ENCODE measurements at regions not wholly inside any gene's neighbourhood (a gene's known extent, or its start where the extent isn't known, plus 50 kb on each side); places are given as distances from the start of the nearest gene placed in this dataset.

GRCh38 chr7:68309806-68310205 is 1288.5 kb upstream of the AUTS2 start:
- no peak overlapping the region for H3K4me3 ChIP-seq (ENCODE audit: low read length)
- TF ChIP-seq ZNF274 (IDR thresholded peaks at IDR 0.05; ENCODE audit: low read depth, low read length), result no peak

GRCh38 chr7:68311958-68312357 is 1286.3 kb upstream of the AUTS2 start:
- TF ChIP-seq ZNF274 (IDR thresholded peaks at IDR 0.05; ENCODE audit: low read depth, low read length), result no peak
- H3K4me3 ChIP-seq (ENCODE audit: low read length), result no peak overlapping the region

DNA sequence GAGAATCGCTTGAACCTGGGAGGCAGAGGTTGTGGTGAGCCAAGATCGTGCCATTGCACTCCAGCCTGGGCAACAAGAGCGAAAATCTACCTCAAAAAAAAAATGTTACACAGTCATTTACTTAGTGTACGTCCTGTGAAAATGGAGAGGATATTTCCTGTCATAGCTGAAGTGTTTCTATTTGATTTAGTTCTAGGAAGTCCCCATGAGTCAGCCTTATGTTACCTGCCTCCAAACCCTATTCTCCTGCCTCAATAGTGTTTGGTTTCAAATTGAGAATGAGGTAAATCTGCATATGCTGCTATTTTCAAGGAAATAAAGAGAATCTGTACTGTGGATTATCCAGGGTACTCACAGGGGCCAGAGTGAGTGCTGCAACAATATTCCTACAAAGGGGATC is 1284.5 kb upstream of the AUTS2 start:
- no peak for TF ChIP-seq ZNF274 (IDR thresholded peaks at IDR 0.05; ENCODE audit: low read depth, low read length)
- H3K4me3 ChIP-seq (ENCODE audit: low read length), result no peak overlapping the region

DNA sequence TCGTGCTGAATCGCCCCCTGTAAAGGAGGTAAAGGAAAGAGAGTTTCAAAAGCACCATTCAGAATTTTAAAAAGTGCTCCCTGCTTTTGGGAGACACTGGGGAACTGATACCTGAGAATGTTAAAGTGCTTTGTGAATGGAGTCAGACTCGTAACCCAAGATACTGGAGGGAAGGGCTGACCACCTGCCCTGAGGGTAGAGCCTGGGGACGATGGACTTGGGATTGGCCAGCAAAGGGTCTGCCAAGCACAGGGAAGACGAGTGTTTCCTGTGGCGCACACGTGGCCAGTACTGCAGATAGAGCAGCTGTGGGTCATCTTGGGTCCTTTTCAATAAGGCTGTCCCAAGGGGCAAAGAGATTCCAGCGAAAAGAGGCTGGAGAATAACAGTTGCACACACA is 1284.1 kb upstream of the AUTS2 start:
- no peak overlapping the region for H3K4me3 ChIP-seq (ENCODE audit: low read length)
- no peak for TF ChIP-seq ZNF274 (IDR thresholded peaks at IDR 0.05; ENCODE audit: low read depth, low read length)

DNA sequence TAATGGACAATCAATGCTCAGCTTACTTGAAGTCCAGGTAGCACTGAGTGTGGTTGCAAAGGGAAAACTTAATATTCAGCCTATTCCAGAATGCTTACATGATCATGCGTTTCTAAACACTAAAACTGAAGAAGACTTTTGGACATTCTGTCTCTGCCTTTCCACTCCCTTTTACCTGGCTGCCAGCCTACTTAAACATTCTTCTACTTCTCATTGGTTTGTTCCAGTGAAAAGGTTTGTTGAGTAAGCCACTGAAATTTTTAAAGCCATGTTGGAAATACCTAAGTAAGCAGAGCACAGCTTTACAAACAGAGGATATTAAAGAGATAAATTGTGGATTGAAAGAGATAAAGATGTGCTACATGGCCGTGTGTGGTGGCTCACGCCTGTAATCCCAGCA is 1280.8 kb upstream of the AUTS2 start:
- H3K4me3 ChIP-seq (ENCODE audit: low read length), result no peak overlapping the region
- no peak for TF ChIP-seq ZNF274 (IDR thresholded peaks at IDR 0.05; ENCODE audit: low read depth, low read length)

- TF ChIP-seq ZNF274 (IDR thresholded peaks at IDR 0.05; ENCODE audit: low read depth, low read length), result no peak
- no peak overlapping the region for H3K4me3 ChIP-seq (ENCODE audit: low read length)
These were observed 1279.2 kb upstream of the AUTS2 start for GRCh38 chr7:68319061-68319460.

DNA sequence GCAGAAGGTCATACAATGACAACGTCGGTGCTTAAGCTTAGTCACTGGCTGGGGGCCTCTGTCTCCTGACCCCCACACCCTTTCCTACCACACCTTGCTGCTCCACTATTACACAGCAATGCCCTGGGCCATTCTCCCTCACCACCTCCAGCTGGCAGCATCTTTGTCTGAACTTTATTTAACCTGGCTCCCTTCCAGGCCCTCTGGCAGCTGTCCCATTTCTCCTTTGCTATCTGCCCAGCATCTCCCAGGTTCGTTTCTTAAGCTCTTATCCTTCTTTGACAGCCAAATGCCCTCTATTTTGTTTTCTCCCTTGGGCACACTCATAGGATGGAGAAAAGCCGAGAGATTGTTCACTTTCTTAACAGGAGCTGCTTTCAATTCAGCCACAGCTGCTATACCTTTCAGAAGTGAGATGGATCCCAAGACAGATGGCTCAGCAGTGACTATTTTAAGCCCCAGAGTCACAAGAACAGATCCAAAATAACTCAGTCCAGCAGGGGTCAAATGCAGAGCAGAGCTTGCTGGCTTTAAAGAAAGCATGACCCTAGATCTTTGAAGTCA is 1277.1 kb upstream of the AUTS2 start:
- no peak overlapping the region for H3K4me3 ChIP-seq (ENCODE audit: low read length)
- no peak for TF ChIP-seq ZNF274 (IDR thresholded peaks at IDR 0.05; ENCODE audit: low read depth, low read length)

DNA sequence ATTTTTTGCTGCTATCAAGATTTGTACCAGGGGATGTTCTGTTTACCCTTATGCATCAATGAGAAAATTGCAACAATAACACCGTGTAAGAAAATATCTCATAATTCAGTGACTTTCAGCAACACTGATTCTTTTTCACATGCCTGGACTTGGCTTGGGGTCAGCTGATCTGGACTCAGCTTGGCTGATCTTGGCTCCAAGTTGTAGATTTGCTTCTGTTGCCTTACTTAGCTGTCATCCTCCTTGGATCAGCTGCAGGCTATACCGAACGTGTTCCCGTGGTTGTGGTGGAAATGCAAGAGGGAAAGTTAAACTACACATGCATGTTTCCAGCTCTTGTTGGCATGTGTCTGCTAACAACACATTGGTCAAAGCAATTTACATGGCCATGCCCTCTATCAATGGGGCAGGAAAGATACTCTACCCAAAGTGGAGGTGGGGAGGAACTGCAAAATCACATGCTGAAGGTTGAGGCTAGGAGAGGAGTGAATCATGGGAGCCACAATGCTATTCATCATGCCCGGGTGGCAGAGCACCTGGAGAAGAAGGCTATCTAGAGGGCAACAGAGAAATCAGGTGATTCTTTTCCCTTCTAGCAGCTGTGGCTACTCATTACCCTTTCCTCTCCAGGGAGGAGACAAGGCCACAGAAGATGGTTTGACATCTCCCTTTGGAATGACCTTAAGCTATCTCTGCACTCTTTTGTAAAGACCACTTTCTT is 1276.3 kb upstream of the AUTS2 start:
- TF ChIP-seq ZNF274 (IDR thresholded peaks at IDR 0.05; ENCODE audit: low read depth, low read length), result no peak
- no peak overlapping the region for H3K4me3 ChIP-seq (ENCODE audit: low read length)

DNA sequence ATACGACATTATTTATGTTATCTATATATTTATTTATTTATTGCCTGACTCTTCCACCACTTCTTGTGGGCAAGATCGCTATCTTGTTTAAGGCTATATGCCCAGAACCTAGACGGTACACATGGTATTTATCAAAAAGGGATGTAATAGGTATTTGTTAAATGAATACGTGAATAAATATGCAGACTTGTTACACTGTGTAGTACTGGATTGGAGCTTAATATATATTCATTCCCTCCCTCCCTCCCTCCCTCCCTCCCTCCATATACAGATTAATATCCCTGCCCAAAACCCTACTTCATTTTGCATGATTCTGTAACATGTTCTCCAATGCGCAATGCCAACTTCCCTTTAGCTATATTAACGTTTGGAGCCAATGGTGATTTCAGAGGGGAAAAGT is 1273.7 kb upstream of the AUTS2 start:
- no peak for TF ChIP-seq ZNF274 (IDR thresholded peaks at IDR 0.05; ENCODE audit: low read depth, low read length)
- no peak overlapping the region for H3K4me3 ChIP-seq (ENCODE audit: low read length)

- H3K4me3 ChIP-seq (ENCODE audit: low read length), result no peak overlapping the region
- TF ChIP-seq ZNF274 (IDR thresholded peaks at IDR 0.05; ENCODE audit: low read depth, low read length), result no peak
These were observed 1264.1 kb upstream of the AUTS2 start for GRCh38 chr7:68334216-68334615.

DNA sequence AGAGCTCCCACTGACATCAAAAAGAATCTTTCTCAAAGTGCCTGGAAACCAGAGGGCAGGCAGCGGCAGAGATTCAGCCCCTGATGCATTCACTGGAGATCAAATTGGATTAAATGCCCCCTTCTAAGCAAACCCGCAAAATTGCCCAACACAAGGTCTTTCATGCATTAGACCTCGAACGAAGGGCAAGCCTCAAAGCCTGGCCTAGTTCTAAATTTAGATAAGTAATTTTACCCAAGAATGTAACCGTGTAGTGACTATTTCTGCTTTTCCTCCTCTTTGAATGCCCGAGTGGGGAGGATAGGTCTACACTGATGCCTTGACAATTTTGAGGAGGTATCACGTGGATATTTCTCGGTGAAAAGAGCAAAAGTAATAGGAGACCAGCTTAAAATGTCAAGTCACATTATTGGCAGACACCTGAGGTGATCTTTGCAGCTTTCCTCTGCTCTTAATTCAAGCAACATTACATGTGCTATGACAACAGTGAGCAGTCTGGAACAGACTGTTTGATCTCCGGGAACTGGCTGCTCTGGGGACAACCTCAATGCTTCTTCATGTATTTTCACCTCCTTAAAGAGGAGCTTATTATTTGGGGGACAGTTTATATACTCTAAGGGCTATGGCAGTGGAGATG is 1263.5 kb upstream of the AUTS2 start:
- no peak for TF ChIP-seq ZNF274 (IDR thresholded peaks at IDR 0.05; ENCODE audit: low read depth, low read length)

GRCh38 chr7:68336594-68336993 is 1261.7 kb upstream of the AUTS2 start:
- TF ChIP-seq ZNF274 (IDR thresholded peaks at IDR 0.05; ENCODE audit: low read depth, low read length), result no peak
- no peak overlapping the region for H3K4me3 ChIP-seq (ENCODE audit: low read length)

More for the DNA sequence above, 1263.5 kb upstream of the AUTS2 start:
- no peak overlapping the region for H3K4me3 ChIP-seq (ENCODE audit: low read length)

DNA sequence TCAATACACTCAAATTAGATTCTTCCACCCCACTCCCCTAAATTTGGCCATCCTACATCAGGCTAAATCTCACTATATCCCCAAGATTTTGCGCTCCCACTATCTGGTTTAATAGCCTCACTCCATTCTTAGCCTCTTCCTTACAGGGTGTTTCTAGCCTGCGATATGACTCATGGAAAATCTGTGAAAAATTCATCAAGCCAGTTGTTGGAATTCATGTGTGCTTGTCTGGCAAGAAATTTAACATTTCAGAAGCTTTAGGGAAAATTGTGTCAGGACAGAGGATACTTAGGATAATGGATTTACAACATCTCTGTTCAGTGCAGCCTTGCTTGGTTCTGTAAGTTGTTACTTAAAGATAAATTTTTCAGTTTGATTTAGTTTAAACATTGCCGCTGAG is 1249.9 kb upstream of the AUTS2 start:
- TF ChIP-seq ZNF274 (IDR thresholded peaks at IDR 0.05; ENCODE audit: low read depth, low read length), result no peak
- H3K4me3 ChIP-seq (ENCODE audit: low read length), result no peak overlapping the region

DNA sequence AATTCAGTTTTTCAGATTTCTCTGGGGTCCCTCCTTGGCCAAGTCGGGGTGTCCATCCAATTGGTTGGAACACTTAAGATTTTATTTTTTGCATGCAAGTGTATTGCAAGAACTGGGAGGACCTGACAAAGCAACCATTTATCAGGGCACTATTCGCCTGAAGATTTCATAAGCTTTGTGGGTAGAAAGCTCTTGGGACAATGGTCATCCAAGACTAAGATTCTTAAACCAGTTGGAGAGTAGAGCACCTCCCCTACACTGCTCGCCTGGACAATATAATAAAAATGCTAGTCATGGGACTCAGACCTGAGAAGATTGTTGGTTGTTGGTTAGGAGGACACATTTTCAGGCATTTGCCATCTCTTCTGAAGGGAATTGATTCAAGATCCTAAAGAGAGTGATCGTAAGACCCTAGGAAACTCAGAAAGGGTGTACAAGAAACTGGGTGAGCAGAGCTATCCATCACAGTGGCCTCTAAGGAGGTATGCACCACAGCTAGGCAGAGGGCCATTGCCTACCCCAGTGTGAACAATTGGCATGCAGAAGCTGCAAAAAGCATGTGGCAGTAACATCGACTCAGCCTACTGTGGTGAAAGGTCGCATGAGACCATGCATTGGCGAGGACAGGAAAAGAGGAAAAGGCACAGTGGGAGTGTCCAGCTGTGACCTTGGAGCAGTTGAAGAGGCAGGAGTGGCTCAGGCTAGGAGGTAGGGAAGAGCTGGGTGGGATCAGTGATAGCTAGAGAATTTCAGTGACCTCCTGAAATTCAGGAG is 1235.3 kb upstream of the AUTS2 start:
- no peak for TF ChIP-seq ZNF274 (IDR thresholded peaks at IDR 0.05; ENCODE audit: low read depth, low read length)

More for the DNA sequence above, 1235.3 kb upstream of the AUTS2 start:
- H3K4me3 ChIP-seq (ENCODE audit: low read length), result no peak overlapping the region

All from GM08714 (cell line).